AG04450 (cell line): ENCODE measurements at regions not wholly inside any gene's neighbourhood (a gene's known extent, or its start where the extent isn't known, plus 50 kb on each side); places are given as distances from the start of the nearest gene placed in this dataset.

ENCODE experiments used
- CTCF ChIA-PET: fragments of 300-600, 350-600 bp; formaldehyde crosslinking; extraction: SDS; loops from one replicate; lab custom pipeline; 2022; ENCODE audit warnings: antibody characterized with exemption, inconsistent platforms; lab: Charles Lee
- POLR2A ChIA-PET: fragments of 350-600 bp; formaldehyde crosslinking; extraction: SDS; loops from one replicate; lab custom pipeline; 2021; ENCODE audit warnings: antibody characterized with exemption, inconsistent platforms; lab: Yijun Ruan, JAX
- DNase-seq: peaks from one replicate; pipeline ENCODE4 v3.0.0-alpha.2; 2011; ENCODE audit warnings: low read depth, low spot score
- H3K27ac ChIP-seq: one replicate; pipeline ENCODE4 v1.5.1; 2012; ENCODE audit warnings: low read depth, low read length, control low read depth
- H3K27me3 ChIP-seq: one replicate; pipeline ENCODE4 v1.6.0; 2012; ENCODE audit warnings: low read length; ENCODE audit not compliant: control insufficient read depth, insufficient read depth
- H3K4me3 ChIP-seq: 2 replicates; pipeline ENCODE4 v1.5.1; 2011; ENCODE audit warnings: mild to moderate bottlenecking, low read depth, low read length, control low read depth
- H3K9me3 ChIP-seq: 2 replicates; pipeline ENCODE4 v1.5.1; 2012; ENCODE audit warnings: low read length; ENCODE audit not compliant: control insufficient read depth, insufficient read depth
- TF ChIP-seq, protein P1 (sequence below): IDR thresholded peaks from 2 replicates; pipeline ENCODE4 v1.5.1; 2011; ENCODE audit warnings: low read depth, low read length, control low read depth, inconsistent platforms

DNA sequence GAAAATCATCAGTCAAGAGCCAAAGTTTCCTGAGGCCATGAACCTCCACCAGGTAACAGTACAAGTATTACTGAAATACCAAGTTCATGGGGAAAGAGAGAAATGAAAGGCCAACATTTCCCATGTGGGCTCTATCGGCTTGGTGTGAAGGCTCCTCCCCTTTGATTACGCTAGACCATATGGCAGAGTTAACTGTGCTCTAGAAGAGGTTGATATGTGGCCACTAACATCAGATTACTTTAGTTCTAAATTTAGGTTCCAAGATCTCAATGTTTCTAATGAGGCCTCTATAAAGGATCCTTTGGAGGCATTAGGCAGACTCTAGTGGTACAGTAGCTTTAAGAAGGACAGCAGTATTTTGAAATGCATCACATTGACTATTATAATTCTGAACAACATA lies 127.1 kb downstream of the SEMA6D start:
- TF ChIP-seq, protein P1, sequence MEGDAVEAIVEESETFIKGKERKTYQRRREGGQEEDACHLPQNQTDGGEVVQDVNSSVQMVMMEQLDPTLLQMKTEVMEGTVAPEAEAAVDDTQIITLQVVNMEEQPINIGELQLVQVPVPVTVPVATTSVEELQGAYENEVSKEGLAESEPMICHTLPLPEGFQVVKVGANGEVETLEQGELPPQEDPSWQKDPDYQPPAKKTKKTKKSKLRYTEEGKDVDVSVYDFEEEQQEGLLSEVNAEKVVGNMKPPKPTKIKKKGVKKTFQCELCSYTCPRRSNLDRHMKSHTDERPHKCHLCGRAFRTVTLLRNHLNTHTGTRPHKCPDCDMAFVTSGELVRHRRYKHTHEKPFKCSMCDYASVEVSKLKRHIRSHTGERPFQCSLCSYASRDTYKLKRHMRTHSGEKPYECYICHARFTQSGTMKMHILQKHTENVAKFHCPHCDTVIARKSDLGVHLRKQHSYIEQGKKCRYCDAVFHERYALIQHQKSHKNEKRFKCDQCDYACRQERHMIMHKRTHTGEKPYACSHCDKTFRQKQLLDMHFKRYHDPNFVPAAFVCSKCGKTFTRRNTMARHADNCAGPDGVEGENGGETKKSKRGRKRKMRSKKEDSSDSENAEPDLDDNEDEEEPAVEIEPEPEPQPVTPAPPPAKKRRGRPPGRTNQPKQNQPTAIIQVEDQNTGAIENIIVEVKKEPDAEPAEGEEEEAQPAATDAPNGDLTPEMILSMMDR, result no peak
- Histone ChIP-seq H3K27ac (no peak overlapping the region), H3K4me3 (no peak overlapping the region), H3K9me3 (no peaks in the 10 kb centered on the region), H3K27me3 (no peaks in the 10 kb centered on the region)
- POLR2A ChIA-PET, result no interaction called here
- CTCF ChIA-PET, result no interaction called here
- no peak for DNase-seq

GRCh38 chr15:47846128-47846868 lies 129.0 kb downstream of the SEMA6D start:
- DNase-seq, result no peak
- TF ChIP-seq, protein P1, result no peak
- no peak overlapping the region for H3K27ac ChIP-seq
- POLR2A ChIA-PET, result no interaction called here
- H3K4me3 ChIP-seq, result no peak overlapping the region
- CTCF ChIA-PET, result no interaction called here
- H3K27me3 ChIP-seq, result no peaks in the 10 kb centered on the region
- H3K9me3 ChIP-seq, result no peaks in the 10 kb centered on the region

DNA sequence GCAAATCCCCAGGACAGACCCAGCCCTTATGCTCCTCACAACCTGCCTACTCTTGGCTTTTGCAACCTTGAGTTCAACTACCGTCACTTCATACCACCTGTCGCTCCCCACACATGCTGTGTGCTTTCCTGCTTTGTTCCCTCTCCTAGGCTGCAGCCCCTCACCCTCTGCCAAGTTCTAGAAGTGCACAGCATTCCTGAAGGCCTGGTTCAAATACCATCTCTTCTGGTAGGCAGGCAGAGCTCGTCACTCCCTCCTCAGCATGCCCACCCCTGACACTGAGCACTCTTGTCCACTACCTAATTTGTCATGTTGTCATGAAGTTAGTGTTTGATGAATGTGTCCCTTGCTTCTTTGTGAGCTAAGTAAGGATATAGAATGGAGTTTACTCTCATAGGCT lies 129.6 kb downstream of the SEMA6D start:
- Histone ChIP-seq H3K27ac (no peak overlapping the region), H3K27me3 (no peaks in the 10 kb centered on the region), H3K4me3 (no peak overlapping the region), H3K9me3 (no peaks in the 10 kb centered on the region)
- no peak for DNase-seq
- CTCF ChIA-PET, result no interaction called here
- TF ChIP-seq, protein P1, result no peak
- POLR2A ChIA-PET, result no interaction called here

- no peak overlapping the region for H3K27ac ChIP-seq
- H3K27me3 ChIP-seq, result peaks cover 2% of the 10 kb centered on the region
- DNase-seq, result no peak
- POLR2A ChIA-PET, result no interaction called here
- no peak overlapping the region for H3K4me3 ChIP-seq
- H3K9me3 ChIP-seq, result no peaks in the 10 kb centered on the region
- CTCF ChIA-PET, result interaction anchor here (0.6 kb wide), 1 partner anchor 540 kb away, joined by 3 read pairs; no protein-coding TSS in a partner anchor
- TF ChIP-seq, protein P1, result no peak
Measured at GRCh38 chr15:47856071-47856470, 138.8 kb downstream of the SEMA6D start.

DNA sequence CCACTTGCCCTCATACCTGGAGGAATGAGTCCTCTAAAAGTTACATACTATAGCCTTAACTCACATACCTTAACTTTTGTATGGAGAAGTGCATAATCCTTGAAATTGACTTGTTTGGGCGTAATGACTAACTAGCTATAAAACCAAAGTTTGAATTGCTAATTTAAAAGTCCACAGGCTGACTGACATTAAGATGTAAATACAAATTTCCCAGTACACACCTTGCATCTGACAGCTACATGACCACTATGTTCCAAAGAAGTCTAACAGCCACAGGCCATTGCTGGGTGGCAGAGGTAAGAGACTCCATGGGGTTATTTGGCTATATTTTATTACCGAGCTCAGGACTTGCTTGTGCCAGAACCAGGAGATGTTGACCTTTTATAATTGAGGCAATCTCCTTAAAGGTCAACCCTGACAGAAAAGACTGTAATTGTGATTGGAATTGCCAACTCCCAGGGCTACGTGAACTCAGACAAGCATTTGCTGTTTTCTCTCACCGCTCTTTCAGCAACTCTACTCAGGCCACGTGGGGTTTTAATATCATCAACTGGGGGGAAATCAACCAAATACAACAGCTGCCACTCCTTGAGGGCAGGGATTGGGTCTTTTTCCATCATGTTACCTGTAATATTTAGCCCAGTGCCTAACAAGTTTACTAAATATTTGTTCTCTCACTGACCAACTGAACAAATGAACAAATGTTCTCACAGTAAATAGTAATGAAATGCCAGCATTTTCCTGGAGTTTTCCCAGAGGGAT lies 139.9 kb downstream of the SEMA6D start:
- no peak for DNase-seq
- TF ChIP-seq, protein P1, result no peak
- H3K27ac ChIP-seq, result no peak overlapping the region
- H3K9me3 ChIP-seq, result no peaks in the 10 kb centered on the region
- POLR2A ChIA-PET, result no interaction called here
- H3K4me3 ChIP-seq, result no peak overlapping the region
- CTCF ChIA-PET, result interaction anchor here (1.3 kb wide), 1 partner anchor 130 kb away, joined by 3 read pairs; no protein-coding TSS in a partner anchor
- H3K27me3 ChIP-seq, result peaks cover 2% of the 10 kb centered on the region
